ENCODE measurements at regions not wholly inside any gene's neighbourhood (a gene's known extent, or its start where the extent isn't known, plus 50 kb on each side); places are given as distances from the start of the nearest gene placed in this dataset.

DNA sequence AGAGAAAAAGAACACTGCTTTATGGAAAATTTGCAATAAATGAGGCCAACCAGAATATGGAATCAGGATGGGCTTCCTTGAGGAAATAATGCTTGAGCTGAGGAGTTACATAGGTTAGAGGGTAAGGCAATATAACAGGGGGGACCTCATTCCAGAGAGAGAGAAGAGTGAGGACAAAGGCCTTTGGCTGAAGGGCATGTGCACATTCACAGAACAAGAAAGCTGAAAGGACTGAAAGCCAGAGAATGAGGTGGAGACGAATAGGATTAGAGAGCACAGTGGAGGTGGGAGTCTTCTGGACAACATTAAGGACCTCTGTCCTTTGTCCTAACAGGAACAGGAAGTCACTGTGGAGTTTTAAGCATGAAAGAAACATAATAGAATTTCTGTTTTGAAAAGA is 60.7 kb upstream of the MROH9 start:
- TF ChIP-seq, protein P1, sequence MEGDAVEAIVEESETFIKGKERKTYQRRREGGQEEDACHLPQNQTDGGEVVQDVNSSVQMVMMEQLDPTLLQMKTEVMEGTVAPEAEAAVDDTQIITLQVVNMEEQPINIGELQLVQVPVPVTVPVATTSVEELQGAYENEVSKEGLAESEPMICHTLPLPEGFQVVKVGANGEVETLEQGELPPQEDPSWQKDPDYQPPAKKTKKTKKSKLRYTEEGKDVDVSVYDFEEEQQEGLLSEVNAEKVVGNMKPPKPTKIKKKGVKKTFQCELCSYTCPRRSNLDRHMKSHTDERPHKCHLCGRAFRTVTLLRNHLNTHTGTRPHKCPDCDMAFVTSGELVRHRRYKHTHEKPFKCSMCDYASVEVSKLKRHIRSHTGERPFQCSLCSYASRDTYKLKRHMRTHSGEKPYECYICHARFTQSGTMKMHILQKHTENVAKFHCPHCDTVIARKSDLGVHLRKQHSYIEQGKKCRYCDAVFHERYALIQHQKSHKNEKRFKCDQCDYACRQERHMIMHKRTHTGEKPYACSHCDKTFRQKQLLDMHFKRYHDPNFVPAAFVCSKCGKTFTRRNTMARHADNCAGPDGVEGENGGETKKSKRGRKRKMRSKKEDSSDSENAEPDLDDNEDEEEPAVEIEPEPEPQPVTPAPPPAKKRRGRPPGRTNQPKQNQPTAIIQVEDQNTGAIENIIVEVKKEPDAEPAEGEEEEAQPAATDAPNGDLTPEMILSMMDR (IDR thresholded peaks at IDR 0.05; ENCODE audit: low read depth, low read length) = no peak
- TF ChIP-seq POLR2A (IDR thresholded peaks at IDR 0.05; ENCODE audit: extremely low read depth, insufficient read length) = no peak
